Pancreas (tissue), 10 donors: ENCODE measurements at regions not wholly inside any gene's neighbourhood (a gene's known extent, or its start where the extent isn't known, plus 50 kb on each side); places are given as distances from the start of the nearest gene placed in this dataset.
"Not testable (repeated sequence)": the region's sequence is repeated elsewhere in the genome, so short reads cannot be mapped to it uniquely, and the experiment has no call there.

Source experiments
- ATAC-seq, 4 donors: fragments of 200-7000 bp; cut with Tn5 transposase; one replicate each; pipeline versions ENCODE4 v1.8.0 to v1.9.1; 2020; ENCODE audit warnings: mild to moderate bottlenecking in 4 of 4, moderate library complexity in 4 of 4
- DNase-seq, 6 donors: peaks; one replicate each; pipeline ENCODE4 v3.0.0-alpha.2; 2020
- FAIRE-seq: peaks from 2 replicates; lab custom pipeline; 2012; peaks lifted over from hg19 to GRCh38; lab: Jason Lieb, UNC
- H3K27ac ChIP-seq, 4 donors: fragments of 200-600 bp; sonication (generic); 1 replicate in 3 of 4; 2 replicates in 1 of 4; pipeline versions ENCODE4 v1.5.0 to v1.8.0; 2020
- H3K27me3 ChIP-seq, 4 donors: fragments of 200-600 bp; one replicate each; pipeline ENCODE4 v1.8.0; 2021
- H3K36me3 ChIP-seq, 3 donors: fragments of 200-600 bp; sonication (generic) in 1 of 3; one replicate each; pipeline versions ENCODE4 v1.5.0 to v1.8.0; 2020 to 2021
- H3K4me1 ChIP-seq, 3 donors: fragments of 200-600 bp; one replicate each; pipeline ENCODE4 v1.8.0; 2021
- H3K4me3 ChIP-seq, 4 donors: fragments of 200-600 bp; sonication (generic) in 2 of 4; one replicate each; pipeline versions ENCODE4 v1.5.0 to v1.8.0; 2020 to 2021
- H3K9me3 ChIP-seq, 4 donors: fragments of 200-600 bp; one replicate each; pipeline ENCODE4 v1.8.0; 2021
- WGBS, 2 donors: extraction: QIAGEN DNeasy Blood & Tissue Kit; methylation state at CpG; one replicate each; pipeline ENCODE4 v1.1.7; 2013; 5-methylcytosine and 5-hydroxymethylcytosine counted together
- intact Hi-C, 3 donors: fragments of 100-400 bp; cut with DNase I; formaldehyde crosslinking; loops; one replicate each; pipeline versions ENCODE4 v1.11.1 to v1.14.2; 2022
- TF ChIP-seq, protein P1 (sequence below), 4 donors: fragments of 200-600 bp; sonication (generic) in 3 of 4; IDR thresholded peaks; one replicate each; pipeline versions ENCODE4 v1.5.0 to v1.8.0; 2021; ENCODE audit warnings: antibody characterized with exemption in 4 of 4
- donor health status: healthy with polysubstance abuse.
- donor health status: DM: no; HTN: no; CAD: no; lungs with moderate emphysema.
- donor health status: DM: no; HTN: no; CAD: no.
- donor health status: control.
- donor health status: control.
- donor health status: Bipolar disorder and iron deficiency.
- donor health status: DM: yes; HTN: yes; CAD: no.
- donor health status: DM: no; HTN: no; CAD: no.
- donor health status: DM: no; HTN: no; CAD: no.
- donor health status: DM: yes; HTN: yes; CAD: no.

DNA sequence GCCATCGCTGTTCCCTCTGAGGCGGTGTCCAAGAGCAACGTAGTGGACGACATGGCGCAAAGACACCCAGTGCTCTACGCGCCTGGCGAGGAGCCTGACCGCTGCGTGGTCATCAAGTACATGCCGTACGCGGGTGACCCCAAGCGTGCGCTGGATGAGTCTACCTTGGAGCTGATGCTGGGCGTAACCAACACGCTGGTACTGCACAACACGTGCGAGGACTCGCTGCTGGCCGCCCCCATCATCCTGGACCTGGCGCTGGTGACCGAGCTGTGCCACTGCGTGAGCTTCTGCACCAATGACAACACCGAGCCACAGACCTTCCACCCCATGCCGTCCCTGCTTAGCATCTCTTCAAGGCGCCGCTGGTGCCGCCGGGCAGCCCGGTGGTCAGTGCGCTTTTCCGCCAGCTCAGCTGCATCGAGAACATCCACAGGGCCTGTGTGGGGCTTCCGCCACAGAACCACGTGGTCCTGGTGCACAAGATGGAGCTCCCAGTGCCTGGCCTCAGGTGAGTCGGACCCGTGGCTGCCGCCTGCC is 129.0 kb downstream of the ANAPC4 start:
- no peak overlapping the region for H3K4me3 ChIP-seq
- TF ChIP-seq, protein P1, sequence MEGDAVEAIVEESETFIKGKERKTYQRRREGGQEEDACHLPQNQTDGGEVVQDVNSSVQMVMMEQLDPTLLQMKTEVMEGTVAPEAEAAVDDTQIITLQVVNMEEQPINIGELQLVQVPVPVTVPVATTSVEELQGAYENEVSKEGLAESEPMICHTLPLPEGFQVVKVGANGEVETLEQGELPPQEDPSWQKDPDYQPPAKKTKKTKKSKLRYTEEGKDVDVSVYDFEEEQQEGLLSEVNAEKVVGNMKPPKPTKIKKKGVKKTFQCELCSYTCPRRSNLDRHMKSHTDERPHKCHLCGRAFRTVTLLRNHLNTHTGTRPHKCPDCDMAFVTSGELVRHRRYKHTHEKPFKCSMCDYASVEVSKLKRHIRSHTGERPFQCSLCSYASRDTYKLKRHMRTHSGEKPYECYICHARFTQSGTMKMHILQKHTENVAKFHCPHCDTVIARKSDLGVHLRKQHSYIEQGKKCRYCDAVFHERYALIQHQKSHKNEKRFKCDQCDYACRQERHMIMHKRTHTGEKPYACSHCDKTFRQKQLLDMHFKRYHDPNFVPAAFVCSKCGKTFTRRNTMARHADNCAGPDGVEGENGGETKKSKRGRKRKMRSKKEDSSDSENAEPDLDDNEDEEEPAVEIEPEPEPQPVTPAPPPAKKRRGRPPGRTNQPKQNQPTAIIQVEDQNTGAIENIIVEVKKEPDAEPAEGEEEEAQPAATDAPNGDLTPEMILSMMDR (IDR thresholded peaks at IDR 0.05): no peak
- no peaks in the 10 kb centered on the region for H3K36me3 ChIP-seq
- no peaks in the 10 kb centered on the region for H3K4me1 ChIP-seq
- H3K27me3 ChIP-seq: no peaks in the 10 kb centered on the region
- H3K27ac ChIP-seq: no peak overlapping the region
- intact Hi-C loops: no loop called here
- ATAC-seq: no peak
- no peak for FAIRE-seq
- DNase-seq: peak in 1 of 6 donors; percentile 68
- WGBS, 2 donors: 94 to 98% methylated on average over 39 of the region's 39 CpGs
- H3K9me3 ChIP-seq: no peaks in the 10 kb centered on the region

DNA sequence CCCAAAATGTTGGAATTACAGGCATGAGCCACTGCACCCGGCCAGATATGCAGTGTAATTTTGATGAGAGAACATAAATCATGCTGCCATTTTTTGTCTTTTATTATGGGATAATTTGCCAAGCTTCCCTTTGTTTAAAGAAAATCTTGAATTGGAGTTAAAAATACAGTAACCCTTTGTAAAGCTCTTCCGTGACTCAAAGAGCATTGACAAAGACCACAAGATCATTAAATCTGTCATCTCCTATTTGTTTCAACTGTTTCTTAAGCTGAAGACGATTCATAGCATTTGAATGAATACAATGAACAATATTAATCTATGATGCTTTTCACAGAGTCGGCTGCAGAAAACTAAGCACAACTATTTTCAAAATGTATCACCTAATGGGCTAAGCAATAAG is 132.6 kb downstream of the ANAPC4 start:
- FAIRE-seq: no peak

GRCh38 chr4:25511823-25512222 is 134.8 kb downstream of the ANAPC4 start:
- 91 to 92% methylated on average over 10 of the region's 10 CpGs for WGBS, 2 donors
- DNase-seq, H3K4me3 ChIP-seq, FAIRE-seq, H3K4me1 ChIP-seq, H3K27me3 ChIP-seq, intact Hi-C loops, ATAC-seq, H3K27ac ChIP-seq, H3K9me3 ChIP-seq, H3K36me3 ChIP-seq: not testable (repeated sequence)

More for the DNA sequence above, 132.6 kb downstream of the ANAPC4 start:
- intact Hi-C loops: no loop called here
- no peaks in the 10 kb centered on the region for H3K9me3 ChIP-seq
- H3K36me3 ChIP-seq: no peaks in the 10 kb centered on the region
- H3K4me1 ChIP-seq: no peaks in the 10 kb centered on the region
- no peaks in the 10 kb centered on the region for H3K27me3 ChIP-seq
- no peak for ATAC-seq
- no peak overlapping the region for H3K27ac ChIP-seq
- no peak overlapping the region for H3K4me3 ChIP-seq
- no peak for DNase-seq
- TF ChIP-seq, protein P1 (IDR thresholded peaks at IDR 0.05): no peak
- WGBS, 2 donors: 37 to 43% methylated on average over 4 of the region's 4 CpGs

DNA sequence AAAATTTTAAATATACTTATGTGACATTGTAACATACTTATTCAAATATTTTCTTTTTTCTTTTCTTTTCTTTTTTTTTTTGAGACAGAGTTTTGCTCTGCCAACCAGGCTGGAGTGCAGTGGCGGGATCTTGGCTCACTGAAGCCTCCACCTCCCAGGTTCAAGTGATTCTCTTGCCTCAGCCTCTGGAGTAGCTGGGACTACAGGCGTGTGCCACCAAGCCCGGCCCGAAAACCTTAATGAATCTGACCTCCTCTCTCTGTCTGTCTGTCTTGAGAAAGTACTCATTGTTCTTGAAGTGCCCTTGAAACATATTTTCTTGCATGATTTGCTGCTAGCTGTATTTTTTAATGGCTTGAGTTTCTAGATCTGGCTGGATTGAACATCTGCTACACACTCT is 136.8 kb downstream of the ANAPC4 start:
- 89 to 90% methylated on average over 4 of the region's 4 CpGs for WGBS, 2 donors
- intact Hi-C loops: no loop called here
- H3K4me3 ChIP-seq: no peak overlapping the region
- DNase-seq: no peak
- FAIRE-seq: no peak
- no peak overlapping the region for H3K27ac ChIP-seq
- TF ChIP-seq, protein P1 (IDR thresholded peaks at IDR 0.05): no peak
- no peaks in the 10 kb centered on the region for H3K36me3 ChIP-seq
- no peaks in the 10 kb centered on the region for H3K9me3 ChIP-seq
- H3K27me3 ChIP-seq: no peaks in the 10 kb centered on the region
- H3K4me1 ChIP-seq: no peaks in the 10 kb centered on the region
- ATAC-seq: no peak

- Histone ChIP-seq H3K27ac (peak overlapping the region in 2 of 4 donors; percentile 9 to 50), H3K4me3 (no peak overlapping the region), H3K4me1 (peaks cover 0 to 6% (median 0%) of the 10 kb centered on the region in 3 donors), H3K9me3 (no peaks in the 10 kb centered on the region), H3K36me3 (no peaks in the 10 kb centered on the region), H3K27me3 (no peaks in the 10 kb centered on the region)
- ATAC-seq (peak; percentile 81 to 89 (median 86)), DNase-seq (peak in 3 of 6 donors; percentile 18 to 46 (median 44)), FAIRE-seq (no peak)
- TF ChIP-seq, protein P1 (IDR thresholded peaks at IDR 0.05): no peak
- intact Hi-C loops: no loop called here
- WGBS, 2 donors: 20 to 21% methylated on average over 4 of the region's 4 CpGs
These were observed 132.2 kb upstream of the SLC34A2 start for GRCh38 chr4:25523405-25523804.
